Fibroblast of lung (primary cell): ENCODE measurements at regions not wholly inside any gene's neighbourhood (a gene's known extent, or its start where the extent isn't known, plus 50 kb on each side); places are given as distances from the start of the nearest gene placed in this dataset.

ENCODE experiments used
- DNase-seq, 2 donors: peaks; one replicate each; pipeline versions ENCODE4 v3.0.0 to v3.0.0-alpha.2; 2010; ENCODE audit warnings: low read depth in 2 of 2
- H2AFZ ChIP-seq: 2 replicates; pipeline ENCODE4 v1.5.1; 2012; ENCODE audit warnings: low read length, control low read depth, inconsistent platforms
- H3K27ac ChIP-seq: 2 replicates; pipeline ENCODE4 v1.5.1; 2011; ENCODE audit warnings: low read length, control low read depth; ENCODE audit not compliant: insufficient read depth
- H3K27me3 ChIP-seq: 2 replicates; pipeline ENCODE4 v1.5.1; 2011; ENCODE audit warnings: mild to moderate bottlenecking, low read length; ENCODE audit not compliant: control insufficient read depth, insufficient read depth
- H3K36me3 ChIP-seq: 2 replicates; pipeline ENCODE4 v1.5.1; 2011; ENCODE audit warnings: low read length; ENCODE audit not compliant: control insufficient read depth, insufficient read depth
- H3K4me1 ChIP-seq: 2 replicates; pipeline ENCODE4 v1.5.1; 2011; ENCODE audit warnings: low read length; ENCODE audit not compliant: control insufficient read depth, insufficient read depth; ENCODE audit errors: extremely low read depth
- H3K4me2 ChIP-seq: 2 replicates; pipeline ENCODE4 v1.5.1; 2011; ENCODE audit warnings: low read length, control low read depth; ENCODE audit not compliant: insufficient read depth; ENCODE audit errors: extremely low read depth
- H3K4me3 ChIP-seq, 4 experiments: fragments of 200-600 bp in 1 of 4; sonication (generic) in 1 of 4; replicated peaks in 1 of 4; 2 replicates each; pipeline ENCODE4 v1.5.1; 2011 to 2016; ENCODE audit warnings: low read length in 4 of 4, low read depth in 3 of 4, mild to moderate bottlenecking in 3 of 4, control low read depth in 2 of 4, inconsistent platforms in 1 of 4, mixed read lengths in 1 of 4; ENCODE audit not compliant: insufficient read depth in 1 of 4; ENCODE audit errors: control extremely low read depth in 1 of 4
- H3K79me2 ChIP-seq: 2 replicates; pipeline ENCODE4 v1.5.1; 2012; ENCODE audit warnings: mild to moderate bottlenecking, low read length, inconsistent platforms; ENCODE audit not compliant: control insufficient read depth, insufficient read depth
- H3K9ac ChIP-seq: 2 replicates; pipeline ENCODE4 v1.5.1; 2011; ENCODE audit warnings: mild to moderate bottlenecking, low read length, control low read depth; ENCODE audit not compliant: insufficient read depth
- H3K9me3 ChIP-seq: 2 replicates; pipeline ENCODE4 v1.5.1; 2012; ENCODE audit warnings: low read depth, low read length; ENCODE audit not compliant: control insufficient read depth, insufficient read depth
- H4K20me1 ChIP-seq: 2 replicates; pipeline ENCODE4 v1.5.1; 2011; ENCODE audit warnings: low read length; ENCODE audit not compliant: control insufficient read depth, insufficient read depth; ENCODE audit errors: extremely low read depth
- EZH2 ChIP-seq: IDR thresholded peaks from 2 replicates; pipeline ENCODE4 v1.5.1; 2012; ENCODE audit warnings: low read length, control low read depth, mild to moderate bottlenecking; ENCODE audit errors: missing control alignments
- TF ChIP-seq, protein P1 (sequence below), 2 donors: IDR thresholded peaks in 1 of 2; conservative IDR thresholded peaks in 1 of 2; 1 replicate in 1 of 2; 2 replicates in 1 of 2; pipeline ENCODE4 v1.5.1; 2011 to 2012; ENCODE audit warnings: low read length in 2 of 2, control low read depth in 1 of 2, inconsistent platforms in 1 of 2, low read depth in 1 of 2, mild to moderate bottlenecking in 1 of 2

DNA sequence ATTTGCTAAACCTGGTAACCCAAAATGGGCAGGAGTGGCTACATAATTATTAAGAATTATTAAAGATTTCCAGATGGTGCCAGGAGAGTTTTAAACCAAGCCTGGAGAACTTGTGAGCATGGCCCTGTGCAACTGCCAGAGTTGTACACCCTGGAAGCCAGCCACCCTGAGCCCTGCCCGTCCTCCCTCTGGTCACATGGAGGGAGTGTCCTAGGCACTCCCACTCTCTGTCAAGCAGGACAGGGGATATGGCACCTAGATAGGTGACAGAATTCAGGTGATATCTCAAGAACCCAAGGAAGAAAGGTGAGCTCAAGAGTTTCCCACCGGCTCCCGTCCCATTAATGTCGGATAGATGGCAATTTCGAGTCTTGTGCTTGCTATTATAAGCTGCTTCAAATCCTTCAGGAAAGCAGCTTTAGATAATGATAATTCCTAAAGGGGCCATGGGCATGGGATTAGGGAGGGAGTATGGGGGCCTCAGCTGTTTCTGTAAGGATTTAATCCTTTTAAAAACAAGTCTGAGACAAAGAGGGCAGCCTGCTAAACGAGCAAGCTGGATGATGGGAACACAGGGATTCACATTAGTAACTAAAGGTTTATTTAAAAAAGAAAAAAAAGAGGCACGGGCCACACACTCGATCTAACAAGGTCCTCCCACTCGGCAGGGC, 169.1 kb downstream of the BMP7 start:
- Histone ChIP-seq H3K4me3 (no peak overlapping the region), H3K4me2 (no peak overlapping the region), H3K79me2 (no peaks in the 10 kb centered on the region), H3K36me3 (no peaks in the 10 kb centered on the region), H3K9ac (no peak overlapping the region), H3K4me1 (no peaks in the 10 kb centered on the region), H3K27me3 (no peaks in the 10 kb centered on the region), H2AFZ (no peak overlapping the region), H3K9me3 (no peaks in the 10 kb centered on the region), H3K27ac (no peak overlapping the region), H4K20me1 (no peaks in the 10 kb centered on the region)
- TF ChIP-seq, protein P1, sequence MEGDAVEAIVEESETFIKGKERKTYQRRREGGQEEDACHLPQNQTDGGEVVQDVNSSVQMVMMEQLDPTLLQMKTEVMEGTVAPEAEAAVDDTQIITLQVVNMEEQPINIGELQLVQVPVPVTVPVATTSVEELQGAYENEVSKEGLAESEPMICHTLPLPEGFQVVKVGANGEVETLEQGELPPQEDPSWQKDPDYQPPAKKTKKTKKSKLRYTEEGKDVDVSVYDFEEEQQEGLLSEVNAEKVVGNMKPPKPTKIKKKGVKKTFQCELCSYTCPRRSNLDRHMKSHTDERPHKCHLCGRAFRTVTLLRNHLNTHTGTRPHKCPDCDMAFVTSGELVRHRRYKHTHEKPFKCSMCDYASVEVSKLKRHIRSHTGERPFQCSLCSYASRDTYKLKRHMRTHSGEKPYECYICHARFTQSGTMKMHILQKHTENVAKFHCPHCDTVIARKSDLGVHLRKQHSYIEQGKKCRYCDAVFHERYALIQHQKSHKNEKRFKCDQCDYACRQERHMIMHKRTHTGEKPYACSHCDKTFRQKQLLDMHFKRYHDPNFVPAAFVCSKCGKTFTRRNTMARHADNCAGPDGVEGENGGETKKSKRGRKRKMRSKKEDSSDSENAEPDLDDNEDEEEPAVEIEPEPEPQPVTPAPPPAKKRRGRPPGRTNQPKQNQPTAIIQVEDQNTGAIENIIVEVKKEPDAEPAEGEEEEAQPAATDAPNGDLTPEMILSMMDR (conservative IDR thresholded peaks at IDR 0.05 in 1 of 2, IDR thresholded peaks at IDR 0.05 in 1 of 2; ENCODE audit: low read depth in 1 of 2, low read length in 2 of 2): no peak
- TF ChIP-seq EZH2: no peak
- DNase-seq: no peak

DNA sequence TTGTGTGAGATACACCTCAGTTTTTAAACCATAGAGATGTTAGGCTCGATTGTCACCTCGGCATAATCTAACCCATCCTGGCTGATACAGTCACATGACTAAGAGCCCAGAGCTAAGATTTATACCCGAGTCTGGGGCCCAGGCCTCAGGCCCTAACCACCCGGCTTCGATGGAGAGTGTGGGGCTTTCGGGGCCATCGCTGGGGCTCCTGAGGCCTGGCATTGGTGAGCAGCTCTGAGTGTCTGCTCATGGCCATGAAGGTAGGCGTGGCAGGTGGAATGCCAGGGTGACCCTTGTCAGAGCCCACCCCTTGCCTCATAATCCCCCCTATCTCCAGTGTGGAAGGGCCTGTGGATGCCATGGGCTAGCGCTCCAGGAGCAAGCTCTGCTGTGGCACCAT, 164.3 kb downstream of the BMP7 start:
- H4K20me1 ChIP-seq: no peaks in the 10 kb centered on the region
- no peak overlapping the region for H3K4me3 ChIP-seq
- no peaks in the 10 kb centered on the region for H3K36me3 ChIP-seq
- no peaks in the 10 kb centered on the region for H3K4me1 ChIP-seq
- H3K27ac ChIP-seq: no peak overlapping the region
- no peak for TF ChIP-seq EZH2
- TF ChIP-seq, protein P1 (conservative IDR thresholded peaks at IDR 0.05 in 1 of 2, IDR thresholded peaks at IDR 0.05 in 1 of 2; ENCODE audit: low read depth in 1 of 2, low read length in 2 of 2): no peak
- no peak for DNase-seq
- H3K27me3 ChIP-seq: no peaks in the 10 kb centered on the region
- H3K79me2 ChIP-seq: no peaks in the 10 kb centered on the region
- H2AFZ ChIP-seq: no peak overlapping the region
- no peaks in the 10 kb centered on the region for H3K9me3 ChIP-seq
- H3K9ac ChIP-seq: no peak overlapping the region
- H3K4me2 ChIP-seq: no peak overlapping the region

DNA sequence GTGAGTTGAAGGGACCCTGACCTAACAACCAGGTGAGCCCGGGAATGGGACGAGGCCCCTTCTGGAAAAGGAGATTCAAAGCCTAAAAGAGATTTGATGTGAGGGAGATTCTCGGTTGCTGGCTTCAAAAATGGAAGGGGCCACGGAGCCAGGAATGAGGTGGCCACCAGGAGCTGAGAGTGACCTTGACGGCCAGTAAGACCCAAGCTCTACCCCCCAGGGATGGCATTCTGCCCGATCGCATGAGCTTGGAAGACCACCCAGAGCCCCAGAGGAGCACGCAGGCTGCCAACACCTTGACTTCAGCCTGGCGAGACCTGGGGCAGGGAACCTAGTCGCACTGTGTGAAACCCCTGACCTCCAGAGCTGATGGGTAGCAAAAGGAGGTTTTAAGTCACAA, 163.9 kb downstream of the BMP7 start:
- H3K9me3 ChIP-seq: no peaks in the 10 kb centered on the region
- H2AFZ ChIP-seq: no peak overlapping the region
- no peak for TF ChIP-seq EZH2
- TF ChIP-seq, protein P1 (conservative IDR thresholded peaks at IDR 0.05 in 1 of 2, IDR thresholded peaks at IDR 0.05 in 1 of 2; ENCODE audit: low read depth in 1 of 2, low read length in 2 of 2): no peak

More for the DNA sequence above, 163.9 kb downstream of the BMP7 start:
- no peak for DNase-seq
- Histone ChIP-seq H3K27me3 (no peaks in the 10 kb centered on the region), H3K27ac (no peak overlapping the region), H3K36me3 (no peaks in the 10 kb centered on the region), H3K4me2 (no peak overlapping the region), H3K79me2 (no peaks in the 10 kb centered on the region), H3K4me3 (no peak overlapping the region), H4K20me1 (no peaks in the 10 kb centered on the region), H3K4me1 (no peaks in the 10 kb centered on the region), H3K9ac (no peak overlapping the region)
